GM19328 (cell line): ENCODE measurements at regions not wholly inside any gene's neighbourhood (a gene's known extent, or its start where the extent isn't known, plus 50 kb on each side); places are given as distances from the start of the nearest gene placed in this dataset.

Experiments
- ATAC-seq: cut with Tn5 transposase; IDR thresholded peaks from one replicate; pipeline ENCODE4 v1.9.1; 2021; ENCODE audit warnings: mild to moderate bottlenecking, moderate library complexity; ENCODE audit not compliant: unreplicated experiment

DNA sequence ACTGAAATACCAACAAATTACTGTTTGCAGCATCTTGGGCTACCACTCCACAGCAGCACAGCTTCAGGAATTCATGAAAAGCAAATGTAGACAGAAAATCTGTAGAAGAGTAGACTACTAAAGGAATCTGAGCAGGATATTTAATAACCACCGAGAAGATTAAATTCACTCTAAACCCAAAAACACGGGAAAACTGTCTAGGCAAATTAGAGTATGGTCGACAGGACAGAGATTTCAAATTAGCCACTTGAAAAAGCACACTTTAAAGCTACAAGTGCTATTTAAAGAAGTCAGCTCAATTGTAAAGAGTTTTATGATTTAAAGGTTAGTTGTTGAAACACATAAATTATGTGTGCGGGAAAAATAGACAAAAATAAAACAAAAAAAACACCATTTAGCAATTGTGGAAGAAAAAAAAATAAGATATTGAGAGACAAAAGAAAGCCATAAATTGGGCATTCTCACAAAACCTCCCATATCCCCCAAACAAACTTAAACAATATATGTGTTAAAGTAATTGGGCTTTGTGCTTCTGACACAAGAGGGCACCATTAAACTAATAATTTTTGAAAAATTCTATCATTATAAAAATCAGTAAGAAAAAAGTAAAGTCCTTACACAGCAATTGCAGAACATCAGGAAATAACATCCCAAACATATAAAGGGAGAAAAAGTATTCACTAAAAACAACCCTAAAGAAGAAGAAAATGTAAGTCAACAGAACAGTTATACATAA, 880.8 kb downstream of the TECRL start:
- no peak for ATAC-seq

- ATAC-seq, result no peak
These were observed 883.0 kb downstream of the TECRL start for GRCh38 chr4:63526251-63526650.

- ATAC-seq, result no peak
These were observed 884.5 kb downstream of the TECRL start for GRCh38 chr4:63524764-63525163.

DNA sequence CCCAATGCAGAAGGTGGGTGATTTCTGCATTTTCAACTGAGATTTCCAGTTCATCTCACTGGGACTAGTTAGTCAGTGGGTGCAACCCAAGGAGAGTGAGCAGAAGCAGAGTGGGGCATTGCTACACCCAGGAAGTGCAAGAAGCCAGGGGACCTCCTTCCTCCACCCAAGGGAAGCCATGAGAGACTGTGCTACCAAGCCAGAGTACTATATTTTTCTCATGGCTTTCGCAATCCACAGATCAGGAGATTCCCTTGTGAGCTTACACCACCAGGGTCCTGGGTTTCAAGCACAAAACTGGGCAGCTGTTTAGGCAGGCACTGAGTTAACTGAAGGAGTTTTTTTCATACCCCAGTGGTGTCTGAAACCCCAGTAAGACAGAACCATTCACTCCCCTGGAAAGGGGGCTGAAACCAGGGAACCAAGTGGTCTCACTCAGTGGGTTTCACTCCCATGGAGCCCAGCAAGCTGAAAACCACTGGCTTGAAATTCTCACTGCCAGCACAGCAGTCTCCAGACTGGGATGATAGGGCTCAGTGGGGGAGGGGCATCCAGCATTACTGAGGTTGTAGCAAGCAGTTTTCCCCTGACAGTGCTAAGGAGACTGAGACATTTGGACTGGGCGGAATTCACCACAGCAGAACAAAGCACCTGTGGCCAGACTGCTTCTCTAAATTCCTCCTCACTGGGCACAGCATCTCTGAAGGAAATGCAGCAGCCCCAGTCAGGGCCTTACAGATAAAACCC, 903.4 kb downstream of the TECRL start:
- no peak for ATAC-seq

GRCh38 chr4:63493265-63493664, 916.0 kb downstream of the TECRL start:
- no peak for ATAC-seq

DNA sequence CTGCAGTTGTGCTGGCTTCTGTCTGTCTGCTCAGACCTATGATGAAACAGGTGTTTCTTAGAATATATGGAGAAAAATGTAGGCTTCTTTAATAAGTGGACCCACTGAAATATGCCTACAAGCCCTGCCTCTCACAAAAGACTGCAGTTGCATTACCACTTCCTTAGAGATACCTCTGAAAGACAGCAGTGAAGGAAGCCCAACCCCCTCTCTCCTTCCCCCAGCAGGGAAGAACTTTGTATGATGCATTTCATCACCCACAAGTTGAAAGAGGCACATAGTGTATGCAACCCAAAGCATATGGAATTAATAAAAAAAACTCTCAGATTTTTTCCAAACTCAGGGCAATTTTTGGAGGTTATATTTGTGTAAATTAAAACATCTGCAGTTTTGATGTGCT, 916.7 kb downstream of the TECRL start:
- no peak for ATAC-seq

DNA sequence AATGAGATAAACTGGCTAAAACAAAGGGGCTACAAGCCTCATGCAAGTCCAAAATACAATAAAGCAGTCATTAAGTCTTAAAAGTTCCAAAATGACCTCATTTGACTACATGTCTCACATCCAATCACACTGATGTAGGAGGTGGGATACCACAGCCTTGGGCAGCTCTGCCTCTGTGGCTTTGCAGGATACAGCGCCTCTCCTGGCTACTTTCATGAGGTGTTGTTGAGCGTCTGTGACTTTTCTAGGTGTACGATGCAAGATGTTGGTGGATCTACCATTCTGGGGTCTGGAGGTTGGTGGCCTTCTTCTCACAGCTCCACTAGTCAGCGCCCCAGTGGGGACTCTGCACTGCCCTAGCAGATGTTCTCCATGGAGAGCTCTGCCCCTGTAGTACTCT, 944.9 kb downstream of the TECRL start:
- ATAC-seq, result no peak

GRCh38 chr4:63460075-63460474, 949.2 kb downstream of the TECRL start:
- ATAC-seq, result no peak

DNA sequence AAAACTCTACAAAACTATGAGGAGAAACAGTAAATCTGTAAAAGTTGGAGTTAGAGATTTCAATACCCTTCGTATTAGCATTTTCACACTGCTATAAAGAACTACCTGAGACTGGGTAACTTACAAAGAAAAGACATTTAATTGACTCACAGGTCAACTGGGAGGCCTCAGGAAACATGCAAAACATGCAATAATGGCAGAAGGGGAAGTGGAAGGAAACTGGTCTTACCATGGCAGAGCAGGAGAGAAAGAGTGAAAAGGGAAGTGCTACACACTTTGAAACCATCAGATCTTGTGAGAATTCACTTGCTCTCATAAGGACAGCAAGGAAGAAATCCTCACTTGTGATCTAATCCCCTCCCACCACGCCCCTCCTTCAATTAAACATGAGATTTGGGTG, 949.9 kb downstream of the TECRL start:
- no peak for ATAC-seq

DNA sequence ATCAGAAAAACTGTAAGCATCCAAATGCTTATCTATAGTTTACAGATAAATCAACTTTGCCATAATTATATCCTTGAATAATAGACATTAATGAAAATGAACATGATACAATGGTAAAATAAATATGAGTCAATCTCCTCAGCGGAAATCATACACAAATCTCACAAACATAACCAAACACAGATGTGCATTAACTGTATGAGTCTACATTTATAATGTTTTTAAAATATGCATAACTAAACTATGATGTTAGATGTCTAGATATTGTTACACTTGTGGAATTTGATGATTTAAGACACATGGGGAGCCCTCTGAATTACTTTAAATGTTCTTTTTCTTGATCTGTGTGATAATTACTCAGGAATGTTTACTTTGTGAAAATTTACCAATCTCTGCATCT, 951.2 kb downstream of the TECRL start:
- ATAC-seq, result no peak

DNA sequence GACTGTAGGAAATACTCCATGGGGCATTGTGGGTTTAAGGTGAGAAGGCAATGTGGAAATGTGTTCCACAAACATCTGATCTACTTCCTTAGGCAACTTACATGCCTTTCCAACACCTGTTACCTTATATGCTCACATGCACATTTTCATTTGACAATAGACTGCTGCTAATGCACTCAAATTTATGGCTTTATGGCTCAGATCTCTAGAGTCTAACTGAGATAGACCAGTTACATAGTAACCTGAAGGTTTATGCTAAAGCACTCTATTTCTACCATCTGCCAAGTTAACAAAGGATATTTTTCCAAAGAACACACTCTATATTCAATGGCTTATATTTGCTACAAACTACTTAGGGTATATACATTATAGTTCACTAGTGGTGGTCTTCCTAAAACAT, 969.0 kb downstream of the TECRL start:
- no peak for ATAC-seq

DNA sequence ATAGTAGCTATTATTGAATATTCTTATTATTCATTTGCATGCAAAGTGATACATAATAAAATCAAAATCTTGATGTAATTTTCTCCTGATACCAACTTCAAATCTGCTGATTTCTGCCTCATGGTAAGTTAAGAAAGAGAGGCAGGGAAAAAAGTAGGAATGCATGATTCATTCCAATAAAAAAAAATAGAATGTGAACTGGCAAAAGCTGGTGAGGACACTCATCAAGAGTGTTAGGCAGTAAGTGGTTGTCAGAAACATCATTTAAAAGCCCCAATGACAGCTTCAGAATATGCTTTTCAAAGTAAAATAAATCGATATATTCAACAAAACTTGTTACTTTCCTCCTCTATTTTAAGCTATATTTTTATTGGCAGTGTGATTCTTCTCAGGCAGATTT, 979.1 kb downstream of the TECRL start:
- no peak for ATAC-seq

- no peak for ATAC-seq
These were observed 1013.0 kb downstream of the TECRL start for GRCh38 chr4:63396269-63396668.

- no peak for ATAC-seq
These were observed 1015.7 kb downstream of the TECRL start for GRCh38 chr4:63393544-63393943.

GRCh38 chr4:63379750-63380522, 1029.3 kb downstream of the TECRL start:
- ATAC-seq, result no peak

- no peak for ATAC-seq
These were observed 1038.2 kb downstream of the TECRL start for GRCh38 chr4:63371001-63371400.

GRCh38 chr4:63361628-63362027, 1047.6 kb downstream of the TECRL start:
- no peak for ATAC-seq

- no peak for ATAC-seq
These were observed 1048.2 kb downstream of the TECRL start for GRCh38 chr4:63361066-63361465.

- no peak for ATAC-seq
These were observed 1059.6 kb downstream of the TECRL start for GRCh38 chr4:63349674-63350025.

DNA sequence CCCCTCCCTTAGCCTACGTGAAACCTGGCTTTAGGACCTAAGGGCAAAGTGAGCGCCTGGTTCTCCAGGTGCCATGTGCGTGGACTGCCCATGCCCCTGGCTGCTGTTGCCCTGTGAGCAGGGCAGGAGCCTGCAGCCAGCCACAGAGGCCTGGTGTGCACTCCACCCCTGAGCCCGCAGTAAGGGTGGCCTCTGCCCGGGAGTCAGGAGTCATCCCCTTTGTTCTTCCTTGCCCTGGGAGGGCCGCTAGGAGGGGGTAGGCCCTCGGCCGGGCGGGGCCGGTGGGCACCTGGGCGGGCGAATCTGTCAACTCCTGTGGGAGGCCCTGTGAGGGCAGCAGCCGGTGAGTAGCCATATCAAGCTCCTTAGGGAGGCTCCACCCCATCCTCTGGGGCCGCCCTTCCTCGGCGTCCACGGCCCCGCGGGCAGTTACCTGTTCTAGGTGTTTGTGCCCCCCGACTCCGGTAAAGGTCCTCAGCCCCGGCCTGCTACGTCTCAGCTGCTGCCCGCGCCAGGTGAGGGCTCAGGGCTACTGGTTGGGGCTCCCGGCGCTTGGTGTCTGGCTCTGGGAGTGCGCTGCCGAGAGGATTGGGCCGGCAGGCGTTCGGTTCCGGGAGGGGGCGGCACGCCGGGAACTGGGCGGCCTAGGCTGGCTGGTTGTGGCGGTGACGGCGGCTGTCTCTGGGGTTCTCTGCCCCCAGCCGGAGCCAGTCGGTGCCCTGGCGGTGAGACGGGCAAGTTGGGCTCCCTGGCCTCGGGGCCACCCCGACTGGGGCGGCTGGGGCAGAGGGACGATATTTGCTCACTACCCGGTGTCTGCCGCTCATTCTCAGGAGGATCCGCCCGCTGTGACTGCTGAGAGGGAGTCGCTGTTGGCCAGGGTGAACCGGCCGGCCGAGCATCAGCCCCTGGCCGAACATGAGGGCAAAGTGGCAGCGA, 1060.2 kb downstream of the TECRL start:
- no peak for ATAC-seq

DNA sequence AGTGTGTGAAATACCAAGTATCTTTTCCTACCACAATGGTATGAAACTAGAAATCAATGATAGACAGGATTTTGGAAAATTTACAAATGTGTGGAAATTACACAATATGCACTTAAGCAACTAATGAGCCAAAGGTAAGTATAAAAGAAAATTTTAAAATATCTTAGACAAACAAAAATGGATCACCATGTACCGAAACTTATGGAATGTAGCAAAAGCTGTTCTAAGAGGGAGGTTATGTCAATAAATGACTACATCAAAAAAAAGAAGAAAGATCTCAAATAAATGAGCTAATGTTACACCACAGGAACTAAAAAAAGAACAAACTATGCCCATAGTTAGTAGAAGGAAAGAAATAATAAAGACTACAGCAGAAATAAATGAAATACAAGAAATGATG, 1084.1 kb downstream of the TECRL start:
- ATAC-seq, result no peak
